Right lobe of liver (tissue), 6 donors: ENCODE measurements at regions not wholly inside any gene's neighbourhood (a gene's known extent, or its start where the extent isn't known, plus 50 kb on each side); places are given as distances from the start of the nearest gene placed in this dataset.

Experiments
- ATAC-seq, 4 donors: fragments of 200-7000 bp; cut with Tn5 transposase; one replicate each; pipeline ENCODE4 v1.9.1; 2020; ENCODE audit warnings: mild to moderate bottlenecking in 4 of 4, moderate library complexity in 4 of 4
- DNase-seq, 3 donors: peaks; one replicate each; pipeline ENCODE4 v3.0.0-alpha.2; 2020
- H3K27ac ChIP-seq, 3 donors: fragments of 200-600 bp; one replicate each; pipeline ENCODE4 v1.8.0; 2022
- H3K27me3 ChIP-seq, 2 donors: fragments of 200-600 bp; one replicate each; pipeline ENCODE4 v1.8.0; 2022
- H3K36me3 ChIP-seq, 4 donors: fragments of 200-600 bp; sonication (generic) in 1 of 4; one replicate each; pipeline versions ENCODE4 v1.5.1 to v1.8.0; 2017 to 2022; ENCODE audit warnings: control low read depth in 1 of 4
- H3K4me1 ChIP-seq, 4 donors: fragments of 200-600 bp; sonication (generic) in 1 of 4; one replicate each; pipeline versions ENCODE4 v1.5.1 to v1.8.0; 2017 to 2022; ENCODE audit warnings: control low read depth in 1 of 4
- H3K4me3 ChIP-seq, 3 donors: fragments of 200-600 bp; one replicate each; pipeline ENCODE4 v1.8.0; 2022
- H3K9me3 ChIP-seq, 4 donors: fragments of 200-600 bp; sonication (generic) in 1 of 4; one replicate each; pipeline versions ENCODE4 v1.5.1 to v1.8.0; 2017 to 2022; ENCODE audit warnings: control low read depth in 1 of 4
- CTCF ChIP-seq, 4 donors: fragments of 200-600 bp in 3 of 4; fragments of 450-650 bp in 1 of 4; IDR thresholded peaks; one replicate each; pipeline versions ENCODE4 v1.5.1 to v1.8.0; 2016 to 2022; ENCODE audit warnings: antibody characterized with exemption in 4 of 4, mild to moderate bottlenecking in 2 of 4
- POLR2A ChIP-seq: fragments of 450-650 bp; IDR thresholded peaks from one replicate; pipeline ENCODE4 v1.6.1; 2017; ENCODE audit warnings: antibody characterized with exemption, mild to moderate bottlenecking
- WGBS: methylation state at CpG from one replicate; pipeline ENCODE4 v1.1.6; 2018; ENCODE audit warnings: low coverage, low lambda C conversion rate; ENCODE audit not compliant: insufficient coverage; ENCODE audit errors: missing lambda C conversion rate; 5-methylcytosine and 5-hydroxymethylcytosine counted together
- intact Hi-C, 2 donors: fragments of 100-400 bp; cut with DNase I; formaldehyde crosslinking; loops; one replicate each; pipeline versions ENCODE4 v1.11.2 to v1.14.1; 2022
- donor health status: DM: no; HTN: yes; CAD: no.
- donor health status: DM: no; HTN: no; CAD: no.
- donor health status: DM: no; HTN: no; CAD: no.
- donor health status: DM: no; HTN: yes; CAD: no.
- donor health status: DM: no; HTN: yes; CAD: no.

GRCh38 chr7:96624954-96625353 lies 84.7 kb downstream of the SEM1 start:
- Histone ChIP-seq H3K9me3 (no peaks in the 10 kb centered on the region), H3K4me3 (no peak overlapping the region), H3K27me3 (no peaks in the 10 kb centered on the region), H3K36me3 (no peaks in the 10 kb centered on the region), H3K4me1 (no peaks in the 10 kb centered on the region), H3K27ac (no peak overlapping the region)
- no peak for ATAC-seq
- intact Hi-C loops: no loop called here
- no peak for DNase-seq
- TF ChIP-seq CTCF (IDR thresholded peaks at IDR 0.05): no peak
- no peak for TF ChIP-seq POLR2A
- WGBS: 48% methylated on average over 2 of the region's 2 CpGs

GRCh38 chr7:96621932-96622331 lies 87.7 kb downstream of the SEM1 start:
- H3K9me3 ChIP-seq: no peaks in the 10 kb centered on the region
- H3K4me3 ChIP-seq: no peak overlapping the region

GRCh38 chr7:96614154-96614867 lies 95.3 kb downstream of the SEM1 start:
- Histone ChIP-seq H3K4me3 (no peak overlapping the region), H3K4me1 (no peaks in the 10 kb centered on the region), H3K36me3 (no peaks in the 10 kb centered on the region), H3K9me3 (no peaks in the 10 kb centered on the region), H3K27me3 (no peaks in the 10 kb centered on the region), H3K27ac (no peak overlapping the region)
- WGBS: 88% methylated on average over 5 of the region's 5 CpGs
- ATAC-seq (no peak), DNase-seq (no peak)
- intact Hi-C loops: no loop called here
- TF ChIP-seq POLR2A (no peak), CTCF (IDR thresholded peaks at IDR 0.05) (no peak)

More at GRCh38 chr7:96621932-96622331, 87.7 kb downstream of the SEM1 start:
- intact Hi-C loops: no loop called here
- Histone ChIP-seq H3K36me3 (no peaks in the 10 kb centered on the region), H3K27me3 (no peaks in the 10 kb centered on the region), H3K4me1 (no peaks in the 10 kb centered on the region), H3K27ac (no peak overlapping the region)
- TF ChIP-seq CTCF (IDR thresholded peaks at IDR 0.05): no peak
- no peak for TF ChIP-seq POLR2A
- DNase-seq (no peak), ATAC-seq (no peak)

GRCh38 chr7:96612034-96612433 lies 97.6 kb downstream of the SEM1 start:
- DNase-seq: no peak
- WGBS: 100% methylated on average over 1 of the region's 1 CpG
- no peaks in the 10 kb centered on the region for H3K36me3 ChIP-seq
- no peak overlapping the region for H3K4me3 ChIP-seq
- no peak overlapping the region for H3K27ac ChIP-seq
- H3K9me3 ChIP-seq: no peaks in the 10 kb centered on the region
- no peak for TF ChIP-seq POLR2A
- TF ChIP-seq CTCF (IDR thresholded peaks at IDR 0.05): no peak
- no peak for ATAC-seq
- no peaks in the 10 kb centered on the region for H3K27me3 ChIP-seq
- no peaks in the 10 kb centered on the region for H3K4me1 ChIP-seq
- intact Hi-C loops: no loop called here
